KOPT-K1 (cell line): ENCODE measurements at regions not wholly inside any gene's neighbourhood (a gene's known extent, or its start where the extent isn't known, plus 50 kb on each side); places are given as distances from the start of the nearest gene placed in this dataset.

ENCODE experiments used
- H3K27ac ChIP-seq: fragments of 200-600 bp; sonication (generic); 2 replicates; pipeline ENCODE4 v1.5.1; 2016; ENCODE audit warnings: antibody characterized with exemption, mild to moderate bottlenecking, low read depth, low read length; ENCODE audit not compliant: poor library complexity, severe bottlenecking
- H3K36me3 ChIP-seq: fragments of 200-600 bp; sonication (generic); 2 replicates; pipeline ENCODE4 v1.5.1; 2017; ENCODE audit warnings: antibody characterized with exemption, mild to moderate bottlenecking, low read length, moderate library complexity; ENCODE audit not compliant: insufficient read depth
- H3K9me3 ChIP-seq: fragments of 200-600 bp; sonication (generic); 2 replicates; pipeline ENCODE4 v1.5.1; 2017; ENCODE audit warnings: antibody characterized with exemption, low read length, mild to moderate bottlenecking; ENCODE audit not compliant: insufficient read depth, poor library complexity, severe bottlenecking

GRCh38 chr5:73312872-73313510 is 135.6 kb downstream of the FOXD1 start:
- Histone ChIP-seq H3K27ac (no peak overlapping the region), H3K36me3 (no peaks in the 10 kb centered on the region)

GRCh38 chr5:73312146-73312871 is 136.3 kb downstream of the FOXD1 start:
- H3K27ac ChIP-seq: no peak overlapping the region
- no peaks in the 10 kb centered on the region for H3K9me3 ChIP-seq
- no peaks in the 10 kb centered on the region for H3K36me3 ChIP-seq

More at GRCh38 chr5:73312872-73313510, 135.6 kb downstream of the FOXD1 start:
- no peaks in the 10 kb centered on the region for H3K9me3 ChIP-seq

GRCh38 chr5:73311291-73312110 is 137.1 kb downstream of the FOXD1 start:
- Histone ChIP-seq H3K36me3 (no peaks in the 10 kb centered on the region), H3K27ac (no peak overlapping the region), H3K9me3 (no peaks in the 10 kb centered on the region)

- H3K27ac ChIP-seq: no peak overlapping the region
- H3K36me3 ChIP-seq: no peaks in the 10 kb centered on the region
- peaks cover 7% of the 10 kb centered on the region for H3K9me3 ChIP-seq
These were observed 134.8 kb downstream of the TMEM174 start for GRCh38 chr5:73307645-73308355.

- H3K27ac ChIP-seq: no peak overlapping the region
- H3K36me3 ChIP-seq: no peaks in the 10 kb centered on the region
- peaks cover 12% of the 10 kb centered on the region for H3K9me3 ChIP-seq
These were observed 133.8 kb downstream of the TMEM174 start for GRCh38 chr5:73306741-73307275.

- Histone ChIP-seq H3K9me3 (peaks cover 15% of the 10 kb centered on the region), H3K27ac (no peak overlapping the region), H3K36me3 (no peaks in the 10 kb centered on the region)
These were observed 133.2 kb downstream of the TMEM174 start for GRCh38 chr5:73306078-73306719.

GRCh38 chr5:73305386-73305785 is 132.4 kb downstream of the TMEM174 start:
- no peak overlapping the region for H3K27ac ChIP-seq
- no peaks in the 10 kb centered on the region for H3K36me3 ChIP-seq
- H3K9me3 ChIP-seq: peaks cover 24% of the 10 kb centered on the region

- no peak overlapping the region for H3K27ac ChIP-seq
- peaks cover 34% of the 10 kb centered on the region for H3K9me3 ChIP-seq
- H3K36me3 ChIP-seq: no peaks in the 10 kb centered on the region
These were observed 131.4 kb downstream of the TMEM174 start for GRCh38 chr5:73304381-73304780.

- Histone ChIP-seq H3K27ac (no peak overlapping the region), H3K36me3 (no peaks in the 10 kb centered on the region), H3K9me3 (peaks cover 43% of the 10 kb centered on the region)
These were observed 130.4 kb downstream of the TMEM174 start for GRCh38 chr5:73303148-73304079.

- Histone ChIP-seq H3K36me3 (no peaks in the 10 kb centered on the region), H3K9me3 (peaks cover 46% of the 10 kb centered on the region), H3K27ac (no peak overlapping the region)
These were observed 129.8 kb downstream of the TMEM174 start for GRCh38 chr5:73302797-73303147.

- H3K9me3 ChIP-seq: peaks cover 46% of the 10 kb centered on the region
- no peak overlapping the region for H3K27ac ChIP-seq
- no peaks in the 10 kb centered on the region for H3K36me3 ChIP-seq
These were observed 128.4 kb downstream of the TMEM174 start for GRCh38 chr5:73301208-73301901.

GRCh38 chr5:73300337-73301207 is 127.6 kb downstream of the TMEM174 start:
- H3K27ac ChIP-seq: no peak overlapping the region
- peaks cover 46% of the 10 kb centered on the region for H3K9me3 ChIP-seq
- no peaks in the 10 kb centered on the region for H3K36me3 ChIP-seq
